DOHH2 (cell line): ENCODE measurements at regions not wholly inside any gene's neighbourhood (a gene's known extent, or its start where the extent isn't known, plus 50 kb on each side); places are given as distances from the start of the nearest gene placed in this dataset.

Experiments
- CTCF ChIP-seq: fragments of 200-600 bp; sonication (generic); IDR thresholded peaks from one replicate; pipeline ENCODE4 v1.5.1; 2014; ENCODE audit warnings: antibody characterized with exemption, mild to moderate bottlenecking, low read depth, low read length; ENCODE audit not compliant: poor library complexity, severe bottlenecking
- EZH2phosphoT487 ChIP-seq: fragments of 200-600 bp; sonication (generic); IDR thresholded peaks from 2 replicates; pipeline ENCODE4 v1.6.1; 2017; ENCODE audit warnings: borderline replicate concordance, mild to moderate bottlenecking, antibody characterized with exemption, low read length, moderate library complexity, mixed read lengths

GRCh38 chr5:125315306-125315705, 568.9 kb upstream of the ZNF608 start:
- no peak for TF ChIP-seq CTCF
- TF ChIP-seq EZH2phosphoT487, result no peak
